ENCODE measurements at regions not wholly inside any gene's neighbourhood (a gene's known extent, or its start where the extent isn't known, plus 50 kb on each side); places are given as distances from the start of the nearest gene placed in this dataset.

DNA sequence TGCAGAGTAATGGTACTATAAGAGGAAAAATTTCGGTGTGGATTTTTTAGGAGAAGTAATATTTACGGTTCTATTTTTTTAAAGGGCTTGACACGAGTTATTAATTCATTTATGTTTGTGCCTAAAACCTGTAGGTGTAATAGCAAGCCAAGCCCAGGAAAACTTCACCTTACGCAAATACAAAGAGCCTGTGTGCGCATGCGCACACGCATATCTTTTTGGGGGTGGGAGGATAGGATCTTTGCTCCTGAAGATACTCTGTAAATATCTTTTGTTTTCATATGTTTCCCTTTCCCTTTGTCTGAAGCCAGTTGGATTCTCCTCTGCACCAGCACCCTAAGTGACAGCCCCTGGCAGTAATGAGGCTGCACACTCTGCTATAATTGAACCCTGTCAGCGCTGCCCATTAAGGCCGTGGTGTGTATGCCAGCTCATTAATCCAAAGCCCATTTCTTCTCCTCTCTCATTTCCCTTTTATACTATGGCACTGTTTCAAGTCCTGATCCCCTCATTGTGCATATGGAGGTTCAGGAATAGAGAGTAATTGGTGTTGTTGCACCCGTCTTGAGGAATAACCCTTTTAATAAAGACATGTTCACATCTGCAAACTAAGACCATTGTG, 327.2 kb upstream of the E2F7 start:
- Histone ChIP-seq H3K27me3 (ENCODE audit: control insufficient read depth, insufficient read depth, low read length) (no peaks in the 10 kb centered on the region), H3K9me3 (replicated peaks; ENCODE audit: control insufficient read depth, low read depth, low read length) (no peaks in the 10 kb centered on the region), H3K27ac (ENCODE audit: low read length) (no peak overlapping the region), H3K4me1 (ENCODE audit: control insufficient read depth, insufficient read depth, low read length) (no peaks in the 10 kb centered on the region), H3K36me3 (ENCODE audit: control insufficient read depth, insufficient read depth, low read length) (no peaks in the 10 kb centered on the region), H3K4me3 (ENCODE audit: low read length) (no peak overlapping the region)
- WGBS (ENCODE audit: insufficient coverage): 93% methylated on average over 3 of the region's 10 CpGs
- DNase-seq: no peak

DNA sequence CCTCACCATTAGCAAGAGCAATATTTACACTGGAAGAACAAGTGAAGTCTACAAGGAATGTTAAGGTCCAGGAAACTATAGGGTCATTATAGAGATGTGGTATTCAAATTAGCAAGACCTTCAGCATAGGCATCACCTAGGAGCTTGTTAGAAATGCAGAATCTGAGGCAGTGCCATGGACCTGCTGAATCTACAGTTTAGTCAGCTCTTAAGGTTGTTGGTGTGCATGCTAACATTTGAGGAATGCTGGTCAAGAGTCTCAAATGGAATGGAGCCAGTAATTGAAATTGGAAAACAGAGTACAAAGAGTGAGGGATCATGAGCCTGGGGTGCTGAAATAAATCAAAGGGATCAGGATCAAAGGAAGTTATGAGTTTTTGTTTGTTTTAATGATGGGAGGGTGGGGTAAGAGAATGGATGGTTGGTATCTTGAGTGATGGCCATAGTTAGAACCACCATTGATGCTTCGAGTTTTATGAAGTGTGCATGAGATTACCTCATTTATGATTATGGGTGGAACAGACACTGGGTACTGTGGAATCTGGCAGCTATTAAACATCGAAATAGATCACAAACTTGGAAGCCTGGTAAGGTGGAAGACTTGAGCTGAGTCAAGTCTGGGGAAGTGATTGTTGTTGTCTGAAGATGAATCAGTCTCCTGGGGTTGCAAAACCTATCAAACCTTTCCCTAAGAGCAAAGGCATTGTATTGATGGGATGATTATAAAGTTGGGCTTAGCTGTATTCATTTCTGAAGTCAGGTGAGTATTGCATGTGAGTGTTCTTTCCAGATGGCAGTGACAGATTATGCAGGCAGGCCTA, 323.3 kb upstream of the E2F7 start:
- Histone ChIP-seq H3K4me1 (ENCODE audit: control insufficient read depth, insufficient read depth, low read length) (no peaks in the 10 kb centered on the region), H3K36me3 (ENCODE audit: control insufficient read depth, insufficient read depth, low read length) (no peaks in the 10 kb centered on the region), H3K27ac (ENCODE audit: low read length) (no peak overlapping the region), H3K9me3 (replicated peaks; ENCODE audit: control insufficient read depth, low read depth, low read length) (no peaks in the 10 kb centered on the region), H3K27me3 (ENCODE audit: control insufficient read depth, insufficient read depth, low read length) (no peaks in the 10 kb centered on the region), H3K4me3 (ENCODE audit: low read length) (no peak overlapping the region)
- 83% methylated on average over 2 of the region's 2 CpGs for WGBS (ENCODE audit: insufficient coverage)
- DNase-seq: no peak

DNA sequence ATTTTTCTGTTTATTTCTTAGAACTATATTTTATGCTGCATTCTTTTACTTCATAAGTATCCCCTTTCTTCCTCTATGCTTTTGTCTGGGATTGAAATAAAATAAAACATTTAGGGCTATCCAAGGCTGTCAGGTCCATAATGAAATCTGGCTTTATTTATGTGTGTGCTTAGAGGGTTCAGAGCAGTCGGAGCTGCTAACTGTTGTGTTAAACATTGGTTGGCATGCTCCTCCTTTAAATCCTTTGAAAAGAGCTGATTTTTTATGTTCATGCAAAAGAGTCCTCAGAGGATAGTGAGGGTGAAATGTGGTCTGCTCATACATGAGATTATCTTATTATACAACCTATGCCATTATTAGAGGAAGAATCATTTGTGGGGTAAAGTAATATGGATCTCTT, 322.3 kb upstream of the E2F7 start:
- 60% methylated on average over 1 of the region's 1 CpG for WGBS (ENCODE audit: insufficient coverage)
- DNase-seq: no peak
- Histone ChIP-seq H3K36me3 (ENCODE audit: control insufficient read depth, insufficient read depth, low read length) (no peaks in the 10 kb centered on the region), H3K27ac (ENCODE audit: low read length) (no peak overlapping the region), H3K4me1 (ENCODE audit: control insufficient read depth, insufficient read depth, low read length) (no peaks in the 10 kb centered on the region), H3K9me3 (replicated peaks; ENCODE audit: control insufficient read depth, low read depth, low read length) (no peaks in the 10 kb centered on the region), H3K27me3 (ENCODE audit: control insufficient read depth, insufficient read depth, low read length) (no peaks in the 10 kb centered on the region), H3K4me3 (ENCODE audit: low read length) (no peak overlapping the region)

DNA sequence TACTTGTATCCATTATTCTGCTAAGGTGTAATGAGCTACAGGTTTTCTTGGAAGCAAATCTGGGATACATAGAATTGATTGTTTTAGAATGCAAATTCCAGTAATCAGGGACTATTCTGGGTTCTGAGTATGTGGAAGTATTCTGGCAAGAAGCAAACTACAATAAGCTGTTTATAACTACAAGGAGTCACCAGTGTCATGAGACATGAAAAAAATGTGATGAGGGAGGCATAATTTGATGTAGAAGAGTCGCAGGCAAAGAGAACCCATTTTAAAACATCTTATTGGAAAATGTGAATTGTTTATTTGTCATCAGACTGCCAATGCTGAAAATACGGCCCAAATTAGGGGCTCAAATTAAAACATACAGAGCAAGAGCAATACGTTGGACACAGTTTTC, 321.8 kb upstream of the E2F7 start:
- H3K4me1 ChIP-seq (ENCODE audit: control insufficient read depth, insufficient read depth, low read length): no peaks in the 10 kb centered on the region
- no CpG with 5 or more reads among the region's 3 CpGs for WGBS (ENCODE audit: insufficient coverage)
- H3K9me3 ChIP-seq (replicated peaks; ENCODE audit: control insufficient read depth, low read depth, low read length): no peaks in the 10 kb centered on the region
- no peaks in the 10 kb centered on the region for H3K27me3 ChIP-seq (ENCODE audit: control insufficient read depth, insufficient read depth, low read length)
- DNase-seq: peak; percentile 8
- H3K4me3 ChIP-seq (ENCODE audit: low read length): no peak overlapping the region
- H3K27ac ChIP-seq (ENCODE audit: low read length): no peak overlapping the region
- no peaks in the 10 kb centered on the region for H3K36me3 ChIP-seq (ENCODE audit: control insufficient read depth, insufficient read depth, low read length)

DNA sequence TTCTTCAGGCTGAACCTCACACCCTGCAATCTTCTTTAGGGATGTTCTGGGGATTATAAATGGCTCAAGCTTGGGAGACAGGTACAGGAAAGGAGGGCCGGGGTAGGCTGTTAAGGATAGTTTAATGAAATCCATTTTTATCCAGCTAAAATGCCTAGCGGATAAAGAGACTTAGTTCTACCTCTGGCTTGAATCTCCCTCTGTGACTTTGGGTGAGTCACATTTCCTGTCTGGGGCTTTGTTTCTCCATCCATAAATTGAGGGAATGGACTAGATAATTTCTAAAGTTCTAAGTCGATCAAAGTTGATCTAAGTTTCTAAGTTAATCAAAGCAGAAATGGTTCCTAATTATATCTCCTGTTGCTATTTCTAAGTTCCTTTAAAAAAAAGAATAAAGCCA, 319.6 kb upstream of the E2F7 start:
- Histone ChIP-seq H3K36me3 (ENCODE audit: control insufficient read depth, insufficient read depth, low read length) (no peaks in the 10 kb centered on the region), H3K9me3 (replicated peaks; ENCODE audit: control insufficient read depth, low read depth, low read length) (no peaks in the 10 kb centered on the region), H3K27ac (ENCODE audit: low read length) (no peak overlapping the region), H3K4me1 (ENCODE audit: control insufficient read depth, insufficient read depth, low read length) (no peaks in the 10 kb centered on the region), H3K27me3 (ENCODE audit: control insufficient read depth, insufficient read depth, low read length) (no peaks in the 10 kb centered on the region), H3K4me3 (ENCODE audit: low read length) (no peak overlapping the region)
- no peak for DNase-seq
- no CpG with 5 or more reads among the region's 3 CpGs for WGBS (ENCODE audit: insufficient coverage)

DNA sequence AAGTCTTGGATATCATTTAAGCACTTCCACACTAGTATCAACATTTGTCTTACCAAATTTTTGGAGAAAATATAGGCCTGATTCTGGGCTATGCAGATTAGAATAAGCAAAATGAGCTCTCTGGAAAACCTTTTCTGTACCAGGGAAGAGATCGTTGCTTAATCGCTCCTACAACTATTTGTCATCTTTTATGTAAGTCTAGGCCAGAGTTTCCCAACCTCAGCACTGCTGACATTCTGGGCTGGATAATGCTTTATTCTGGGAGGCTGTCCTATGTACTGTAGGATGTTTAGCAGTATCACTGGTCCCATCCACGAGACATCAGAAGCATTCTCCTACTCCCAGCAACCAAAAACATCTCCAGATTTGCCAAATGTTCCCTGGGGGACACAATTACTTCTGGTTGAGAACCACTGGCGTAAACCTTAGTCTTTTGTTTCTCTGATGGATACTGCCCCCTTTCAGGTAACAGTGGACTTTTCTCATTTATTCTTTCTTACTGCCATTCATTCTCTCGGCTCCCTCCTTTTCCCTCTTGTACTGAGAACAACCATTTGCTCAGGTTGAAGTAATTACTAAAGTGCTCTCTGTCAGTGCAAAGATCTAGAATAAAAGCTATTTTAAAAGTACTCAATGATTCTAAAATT, 316.9 kb upstream of the E2F7 start:
- 100% methylated on average over 1 of the region's 5 CpGs for WGBS (ENCODE audit: insufficient coverage)
- DNase-seq: no peak
- H3K36me3 ChIP-seq (ENCODE audit: control insufficient read depth, insufficient read depth, low read length): no peaks in the 10 kb centered on the region
- H3K9me3 ChIP-seq (replicated peaks; ENCODE audit: control insufficient read depth, low read depth, low read length): no peaks in the 10 kb centered on the region
- H3K4me3 ChIP-seq (ENCODE audit: low read length): no peak overlapping the region
- H3K27ac ChIP-seq (ENCODE audit: low read length): no peak overlapping the region
- no peaks in the 10 kb centered on the region for H3K27me3 ChIP-seq (ENCODE audit: control insufficient read depth, insufficient read depth, low read length)
- no peaks in the 10 kb centered on the region for H3K4me1 ChIP-seq (ENCODE audit: control insufficient read depth, insufficient read depth, low read length)

DNA sequence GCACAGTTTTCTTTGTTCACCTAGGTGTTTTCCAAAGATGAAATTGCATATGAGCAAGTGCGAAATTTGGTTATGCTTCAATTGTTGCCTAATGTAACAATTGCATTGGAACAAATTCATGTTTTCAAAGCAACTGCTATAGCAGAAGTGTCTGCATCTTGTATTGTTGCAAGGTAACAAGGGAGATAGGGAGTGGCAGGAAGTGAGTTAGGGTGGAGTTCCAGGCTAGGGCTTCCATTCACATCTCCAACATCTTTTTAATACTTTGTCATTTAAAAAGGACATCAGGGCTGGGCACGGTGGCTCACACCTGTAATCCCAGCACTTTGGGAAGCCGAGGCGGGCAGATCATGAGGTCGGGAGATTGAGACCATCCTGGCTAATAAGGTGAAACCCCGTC, 312.3 kb upstream of the E2F7 start:
- Histone ChIP-seq H3K36me3 (ENCODE audit: control insufficient read depth, insufficient read depth, low read length) (no peaks in the 10 kb centered on the region), H3K27ac (ENCODE audit: low read length) (no peak overlapping the region), H3K27me3 (ENCODE audit: control insufficient read depth, insufficient read depth, low read length) (no peaks in the 10 kb centered on the region), H3K4me3 (ENCODE audit: low read length) (no peak overlapping the region), H3K4me1 (ENCODE audit: control insufficient read depth, insufficient read depth, low read length) (no peaks in the 10 kb centered on the region), H3K9me3 (replicated peaks; ENCODE audit: control insufficient read depth, low read depth, low read length) (no peaks in the 10 kb centered on the region)
- no peak for DNase-seq
- WGBS (ENCODE audit: insufficient coverage): 88% methylated on average over 1 of the region's 6 CpGs

DNA sequence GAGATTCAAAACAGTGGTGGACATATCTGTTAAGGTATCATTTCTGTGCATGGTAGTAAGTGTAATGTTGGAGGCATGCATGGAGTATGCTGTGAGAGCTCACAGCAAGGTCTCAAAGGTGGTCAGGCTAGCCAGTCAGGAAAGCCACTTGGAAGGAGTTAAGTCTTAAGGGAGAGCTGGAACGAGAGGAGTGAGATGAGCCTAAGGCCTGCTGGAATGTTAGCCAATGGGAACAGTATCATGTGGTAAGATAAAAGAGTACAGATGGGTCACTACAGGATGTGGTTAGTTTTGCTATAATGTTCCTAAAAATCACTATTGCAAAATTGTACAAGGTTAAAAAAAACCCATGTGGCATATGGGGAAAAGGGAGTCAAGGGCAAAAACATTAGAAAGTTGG, 311.7 kb upstream of the E2F7 start:
- H3K4me3 ChIP-seq (ENCODE audit: low read length): no peak overlapping the region
- no peaks in the 10 kb centered on the region for H3K36me3 ChIP-seq (ENCODE audit: control insufficient read depth, insufficient read depth, low read length)
- DNase-seq: no peak
- H3K4me1 ChIP-seq (ENCODE audit: control insufficient read depth, insufficient read depth, low read length): no peaks in the 10 kb centered on the region
- no peaks in the 10 kb centered on the region for H3K27me3 ChIP-seq (ENCODE audit: control insufficient read depth, insufficient read depth, low read length)
- H3K9me3 ChIP-seq (replicated peaks; ENCODE audit: control insufficient read depth, low read depth, low read length): no peaks in the 10 kb centered on the region
- no peak overlapping the region for H3K27ac ChIP-seq (ENCODE audit: low read length)
- WGBS (ENCODE audit: insufficient coverage): 50% methylated on average over 1 of the region's 1 CpG

DNA sequence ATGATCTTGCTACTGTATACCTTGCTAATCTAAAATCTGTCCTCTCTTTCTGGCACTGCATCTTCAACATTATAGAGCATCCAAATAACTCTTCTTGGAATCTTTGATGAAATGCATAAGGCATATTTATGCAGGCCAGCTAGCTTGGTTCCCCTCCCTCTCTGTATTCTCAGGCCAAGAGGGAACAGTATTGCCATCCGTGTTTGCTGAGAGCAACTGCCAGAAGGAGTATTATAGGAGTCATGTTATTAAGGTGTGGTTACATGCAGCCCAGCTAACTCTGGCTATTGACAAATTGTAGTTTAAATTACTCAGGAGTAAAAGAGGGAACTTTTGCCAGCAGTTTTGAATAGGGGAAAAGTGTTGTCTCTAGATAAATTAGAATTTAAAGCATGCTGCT, 309.3 kb upstream of the E2F7 start:
- DNase-seq: peak; percentile 22
- Histone ChIP-seq H3K36me3 (ENCODE audit: control insufficient read depth, insufficient read depth, low read length) (no peaks in the 10 kb centered on the region), H3K4me1 (ENCODE audit: control insufficient read depth, insufficient read depth, low read length) (no peaks in the 10 kb centered on the region), H3K27me3 (ENCODE audit: control insufficient read depth, insufficient read depth, low read length) (no peaks in the 10 kb centered on the region), H3K4me3 (ENCODE audit: low read length) (no peak overlapping the region), H3K27ac (ENCODE audit: low read length) (no peak overlapping the region), H3K9me3 (replicated peaks; ENCODE audit: control insufficient read depth, low read depth, low read length) (no peaks in the 10 kb centered on the region)
- 29% methylated on average over 1 of the region's 1 CpG for WGBS (ENCODE audit: insufficient coverage)

DNA sequence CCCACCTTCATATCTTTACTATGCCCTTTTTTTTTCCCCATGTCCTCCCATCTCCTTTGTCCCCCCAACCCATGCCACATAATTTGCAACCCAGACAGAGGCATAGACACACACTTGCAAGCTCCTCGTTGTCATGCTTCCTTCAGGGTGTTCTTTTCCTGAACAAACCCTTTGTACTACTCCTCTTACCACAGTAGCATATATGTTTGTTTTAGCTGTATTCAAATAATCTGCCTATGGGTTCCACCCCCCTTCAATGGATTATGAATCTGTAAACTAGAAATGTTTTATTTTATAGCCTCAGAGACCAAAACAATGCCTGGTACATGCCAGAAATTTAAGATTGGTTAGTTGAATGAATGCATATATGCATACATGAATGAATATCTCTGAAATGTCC, 307.1 kb upstream of the E2F7 start:
- Histone ChIP-seq H3K27me3 (ENCODE audit: control insufficient read depth, insufficient read depth, low read length) (no peaks in the 10 kb centered on the region), H3K36me3 (ENCODE audit: control insufficient read depth, insufficient read depth, low read length) (no peaks in the 10 kb centered on the region), H3K9me3 (replicated peaks; ENCODE audit: control insufficient read depth, low read depth, low read length) (no peaks in the 10 kb centered on the region), H3K27ac (ENCODE audit: low read length) (no peak overlapping the region), H3K4me1 (ENCODE audit: control insufficient read depth, insufficient read depth, low read length) (no peaks in the 10 kb centered on the region), H3K4me3 (ENCODE audit: low read length) (no peak overlapping the region)
- no peak for DNase-seq
- 60% methylated on average over 1 of the region's 1 CpG for WGBS (ENCODE audit: insufficient coverage)

Data from muscle of leg (tissue), 3 donors.